OCI-LY7 (cell line): ENCODE measurements at regions not wholly inside any gene's neighbourhood (a gene's known extent, or its start where the extent isn't known, plus 50 kb on each side); places are given as distances from the start of the nearest gene placed in this dataset.

Source experiments
- BruUV-seq: library from RNA; stranded (reverse); fragments of 400-500 nt; replicated peaks from 2 replicates; lab custom pipeline; 2021; lab: Mats Ljungman, UMichigan
- CTCF ChIA-PET: fragments of 300-600 bp; sonication (Branson Sonifier 250); formaldehyde crosslinking; loops from one replicate; lab custom pipeline; 2022; ENCODE audit warnings: antibody characterized with exemption; ENCODE audit not compliant: unreplicated experiment; lab: Charles Lee
- POLR2A ChIA-PET: fragments of 300-600 bp; sonication (Branson Sonifier 250); formaldehyde crosslinking; loops from one replicate; lab custom pipeline; 2022; ENCODE audit warnings: antibody characterized with exemption; lab: Charles Lee
- DNase-seq: peaks from one replicate; pipeline ENCODE4 v3.0.0-alpha.2; 2015; ENCODE audit warnings: low spot score
- H2AFZ ChIP-seq: fragments of 200-600 bp; sonication (generic), shearing (Covaris generic); 2 replicates; pipeline ENCODE4 v1.6.1; 2014; ENCODE audit warnings: mild to moderate bottlenecking, antibody characterized with exemption, low read length, moderate library complexity
- H3K27ac ChIP-seq: fragments of 200-600 bp; sonication (generic); 2 replicates; pipeline ENCODE4 v1.5.1; 2014; ENCODE audit warnings: mixed run types, low read depth, mild to moderate bottlenecking, moderate library complexity, low read length, inconsistent platforms; ENCODE audit not compliant: poor library complexity, severe bottlenecking
- H3K36me3 ChIP-seq: fragments of 200-600 bp; sonication (generic); 2 replicates; pipeline ENCODE4 v1.6.1; 2014; ENCODE audit warnings: mild to moderate bottlenecking, antibody characterized with exemption, low read length, moderate library complexity, mixed read lengths; ENCODE audit not compliant: insufficient read depth
- H3K4me1 ChIP-seq: fragments of 200-600 bp; sonication (generic); 2 replicates; pipeline ENCODE4 v1.5.1; 2014; ENCODE audit warnings: mild to moderate bottlenecking, low read length; ENCODE audit not compliant: insufficient read depth, poor library complexity, severe bottlenecking
- H3K4me2 ChIP-seq: fragments of 200-600 bp; sonication (generic); 2 replicates; pipeline ENCODE4 v1.6.1; 2014; ENCODE audit warnings: mild to moderate bottlenecking, low read length
- H3K4me3 ChIP-seq: fragments of 200-600 bp; sonication (generic); 2 replicates; pipeline ENCODE4 v1.5.1; 2014; ENCODE audit warnings: mild to moderate bottlenecking, low read depth, low read length; ENCODE audit not compliant: poor library complexity, severe bottlenecking
- H3K79me2 ChIP-seq: fragments of 200-600 bp; sonication (generic); 2 replicates; pipeline ENCODE4 v1.6.1; 2016; ENCODE audit warnings: low read depth, mild to moderate bottlenecking, low read length, moderate library complexity, mixed read lengths; ENCODE audit not compliant: insufficient read depth
- H3K9me2 ChIP-seq: fragments of 200-600 bp; sonication (generic); 2 replicates; pipeline ENCODE4 v1.6.1; 2016; ENCODE audit warnings: mild to moderate bottlenecking, low read length, mixed read lengths; ENCODE audit not compliant: insufficient read depth
- H3K9me3 ChIP-seq: fragments of 200-600 bp; sonication (generic); 2 replicates; pipeline ENCODE4 v1.6.1; 2014; ENCODE audit warnings: mild to moderate bottlenecking, mixed run types, low read length, mixed read lengths
- H4K20me1 ChIP-seq: fragments of 200-600 bp; sonication (generic); 2 replicates; pipeline ENCODE4 v1.6.1; 2014; ENCODE audit warnings: mild to moderate bottlenecking, antibody characterized with exemption, low read length, moderate library complexity, mixed read lengths; ENCODE audit not compliant: insufficient read depth
- EZH2phosphoT487 ChIP-seq: fragments of 200-600 bp; sonication (generic); IDR thresholded peaks from 2 replicates; pipeline ENCODE4 v1.6.1; 2018; ENCODE audit warnings: low read depth, borderline replicate concordance, mild to moderate bottlenecking, mixed run types, antibody characterized with exemption, low read length, moderate library complexity, mixed read lengths
- intact Hi-C: fragments of 100-400 bp; cut with micrococcal nuclease; formaldehyde crosslinking; loops from one replicate; pipeline ENCODE4 v1.10.0; 2022; ENCODE audit not compliant: unreplicated experiment
- TF ChIP-seq, protein P1 (sequence below): fragments of 200-600 bp; sonication (generic); conservative IDR thresholded peaks from 2 replicates; pipeline ENCODE4 v1.5.1; 2014; ENCODE audit warnings: mild to moderate bottlenecking, antibody characterized with exemption, low read length, moderate library complexity, mixed read lengths

DNA sequence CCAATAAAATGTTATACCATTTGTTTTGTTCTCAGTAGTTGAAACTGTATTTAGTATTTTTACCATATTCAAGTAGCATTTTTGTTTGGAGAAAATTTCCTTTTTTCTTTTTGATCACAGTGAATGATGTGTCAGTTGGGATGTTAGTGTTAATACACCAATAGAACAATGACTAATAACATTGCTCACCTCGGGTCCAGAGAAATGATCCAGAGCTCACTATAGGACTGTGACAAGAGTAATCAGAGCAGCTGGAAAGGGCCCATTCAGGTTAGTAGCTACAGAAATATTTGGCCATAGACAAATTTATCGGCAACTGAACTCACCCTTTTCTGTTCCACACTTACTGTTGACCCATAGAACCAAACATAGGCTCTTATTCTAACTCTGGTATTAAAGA is 989.2 kb downstream of the TLE4 start:
- H3K4me2 ChIP-seq = no peak overlapping the region
- no peaks in the 10 kb centered on the region for H4K20me1 ChIP-seq
- ChIA-PET CTCF (no interaction called here), POLR2A (interaction anchor here (0.6 kb wide), 1 partner anchor 353 kb away, joined by 3 read pairs; no protein-coding TSS in a partner anchor)
- TF ChIP-seq, protein P1, sequence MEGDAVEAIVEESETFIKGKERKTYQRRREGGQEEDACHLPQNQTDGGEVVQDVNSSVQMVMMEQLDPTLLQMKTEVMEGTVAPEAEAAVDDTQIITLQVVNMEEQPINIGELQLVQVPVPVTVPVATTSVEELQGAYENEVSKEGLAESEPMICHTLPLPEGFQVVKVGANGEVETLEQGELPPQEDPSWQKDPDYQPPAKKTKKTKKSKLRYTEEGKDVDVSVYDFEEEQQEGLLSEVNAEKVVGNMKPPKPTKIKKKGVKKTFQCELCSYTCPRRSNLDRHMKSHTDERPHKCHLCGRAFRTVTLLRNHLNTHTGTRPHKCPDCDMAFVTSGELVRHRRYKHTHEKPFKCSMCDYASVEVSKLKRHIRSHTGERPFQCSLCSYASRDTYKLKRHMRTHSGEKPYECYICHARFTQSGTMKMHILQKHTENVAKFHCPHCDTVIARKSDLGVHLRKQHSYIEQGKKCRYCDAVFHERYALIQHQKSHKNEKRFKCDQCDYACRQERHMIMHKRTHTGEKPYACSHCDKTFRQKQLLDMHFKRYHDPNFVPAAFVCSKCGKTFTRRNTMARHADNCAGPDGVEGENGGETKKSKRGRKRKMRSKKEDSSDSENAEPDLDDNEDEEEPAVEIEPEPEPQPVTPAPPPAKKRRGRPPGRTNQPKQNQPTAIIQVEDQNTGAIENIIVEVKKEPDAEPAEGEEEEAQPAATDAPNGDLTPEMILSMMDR = no peak
- TF ChIP-seq EZH2phosphoT487 = no peak
- H3K4me1 ChIP-seq = no peaks in the 10 kb centered on the region
- H3K36me3 ChIP-seq = no peaks in the 10 kb centered on the region
- no peak overlapping the region for H3K27ac ChIP-seq
- H3K4me3 ChIP-seq = no peak overlapping the region
- H3K9me2 ChIP-seq = no peaks in the 10 kb centered on the region
- H3K9me3 ChIP-seq = no peaks in the 10 kb centered on the region
- DNase-seq = no peak
- no peak overlapping the region for H2AFZ ChIP-seq
- no peaks in the 10 kb centered on the region for H3K79me2 ChIP-seq
- BruUV-seq = no TSS peak
- intact Hi-C loops = no loop called here

GRCh38 chr9:80557256-80557655 is 985.5 kb downstream of the TLE4 start:
- CTCF ChIA-PET = no interaction called here
- POLR2A ChIA-PET = no interaction called here
- Histone ChIP-seq H3K79me2 (no peaks in the 10 kb centered on the region), H3K27ac (no peak overlapping the region), H3K36me3 (no peaks in the 10 kb centered on the region), H3K4me2 (no peak overlapping the region), H2AFZ (no peak overlapping the region), H3K9me3 (no peaks in the 10 kb centered on the region), H3K9me2 (no peaks in the 10 kb centered on the region), H3K4me1 (no peaks in the 10 kb centered on the region), H4K20me1 (no peaks in the 10 kb centered on the region), H3K4me3 (no peak overlapping the region)
- intact Hi-C loops = no loop called here
- no peak for DNase-seq
- no peak for TF ChIP-seq EZH2phosphoT487
- TF ChIP-seq, protein P1 = no peak
- no TSS peak for BruUV-seq

DNA sequence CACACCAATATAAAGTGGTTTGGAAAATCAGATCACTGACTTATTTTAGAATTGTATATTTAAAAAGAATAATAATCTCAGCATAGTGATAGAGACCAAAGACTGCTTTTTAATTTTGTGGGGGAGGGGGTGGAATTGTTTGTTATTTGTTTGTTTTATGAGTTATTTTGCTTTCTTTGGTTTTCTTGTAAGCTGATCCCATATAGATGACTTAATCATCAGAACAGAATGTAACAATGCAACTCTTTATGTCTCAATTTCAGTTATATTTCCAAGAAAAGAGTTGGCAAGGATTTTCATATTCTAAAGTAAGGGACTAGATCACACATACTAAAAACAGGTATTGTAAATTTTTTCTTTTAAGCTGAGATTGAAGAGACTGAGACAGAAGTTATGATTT is 984.9 kb downstream of the TLE4 start:
- TF ChIP-seq, protein P1 = no peak
- no peak for TF ChIP-seq EZH2phosphoT487
- ChIA-PET POLR2A (no interaction called here), CTCF (no interaction called here)
- no peaks in the 10 kb centered on the region for H4K20me1 ChIP-seq
- H3K4me1 ChIP-seq = no peaks in the 10 kb centered on the region
- H3K9me2 ChIP-seq = no peaks in the 10 kb centered on the region
- H3K4me2 ChIP-seq = no peak overlapping the region
- no TSS peak for BruUV-seq
- H3K36me3 ChIP-seq = no peaks in the 10 kb centered on the region
- intact Hi-C loops = no loop called here
- no peak for DNase-seq
- H3K79me2 ChIP-seq = no peaks in the 10 kb centered on the region
- no peak overlapping the region for H2AFZ ChIP-seq
- no peak overlapping the region for H3K4me3 ChIP-seq
- H3K27ac ChIP-seq = no peak overlapping the region
- no peaks in the 10 kb centered on the region for H3K9me3 ChIP-seq
